ENCODE measurements at regions not wholly inside any gene's neighbourhood (a gene's known extent, or its start where the extent isn't known, plus 50 kb on each side); places are given as distances from the start of the nearest gene placed in this dataset.

DNA sequence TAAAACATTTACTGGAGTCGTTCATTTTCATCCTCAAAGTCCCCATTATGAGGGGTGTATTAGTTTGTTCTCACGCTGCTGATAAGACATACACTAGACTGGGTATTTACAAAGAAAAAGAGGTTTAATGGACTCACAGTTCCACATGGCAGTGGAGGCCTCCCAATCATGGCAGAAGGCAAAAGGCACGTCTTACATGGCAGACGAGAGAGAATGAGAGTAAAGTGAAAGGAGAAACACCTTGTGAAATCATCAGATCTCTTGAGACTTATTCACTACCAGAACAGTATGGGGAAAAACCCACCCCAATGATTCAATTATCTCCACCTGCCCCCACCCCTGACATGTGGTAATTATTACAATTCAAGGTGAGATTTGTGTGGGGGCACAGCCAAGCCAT, 830.4 kb upstream of the RGS18 start:
- H3K27me3 Mint-ChIP-seq (ENCODE audit: unreplicated experiment) = no peaks in the 10 kb centered on the region
- no peaks in the 10 kb centered on the region for H3K9me3 Mint-ChIP-seq (ENCODE audit: low read depth, unreplicated experiment)
- no peak overlapping the region for H3K4me3 Mint-ChIP-seq (ENCODE audit: low read depth, unreplicated experiment)
- CTCF ChIA-PET = no interaction called here
- no TSS peak for BruUV-seq (replicated peaks)
- H3K4me1 Mint-ChIP-seq (ENCODE audit: low read depth, unreplicated experiment) = no peaks in the 10 kb centered on the region
- intact Hi-C loops (cut with micrococcal nuclease; ENCODE audit: unreplicated experiment) = no loop called here
- H3K27ac Mint-ChIP-seq (ENCODE audit: unreplicated experiment) = no peak overlapping the region
- TF ChIP-seq, protein P1, sequence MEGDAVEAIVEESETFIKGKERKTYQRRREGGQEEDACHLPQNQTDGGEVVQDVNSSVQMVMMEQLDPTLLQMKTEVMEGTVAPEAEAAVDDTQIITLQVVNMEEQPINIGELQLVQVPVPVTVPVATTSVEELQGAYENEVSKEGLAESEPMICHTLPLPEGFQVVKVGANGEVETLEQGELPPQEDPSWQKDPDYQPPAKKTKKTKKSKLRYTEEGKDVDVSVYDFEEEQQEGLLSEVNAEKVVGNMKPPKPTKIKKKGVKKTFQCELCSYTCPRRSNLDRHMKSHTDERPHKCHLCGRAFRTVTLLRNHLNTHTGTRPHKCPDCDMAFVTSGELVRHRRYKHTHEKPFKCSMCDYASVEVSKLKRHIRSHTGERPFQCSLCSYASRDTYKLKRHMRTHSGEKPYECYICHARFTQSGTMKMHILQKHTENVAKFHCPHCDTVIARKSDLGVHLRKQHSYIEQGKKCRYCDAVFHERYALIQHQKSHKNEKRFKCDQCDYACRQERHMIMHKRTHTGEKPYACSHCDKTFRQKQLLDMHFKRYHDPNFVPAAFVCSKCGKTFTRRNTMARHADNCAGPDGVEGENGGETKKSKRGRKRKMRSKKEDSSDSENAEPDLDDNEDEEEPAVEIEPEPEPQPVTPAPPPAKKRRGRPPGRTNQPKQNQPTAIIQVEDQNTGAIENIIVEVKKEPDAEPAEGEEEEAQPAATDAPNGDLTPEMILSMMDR (IDR thresholded peaks at IDR 0.05; ENCODE audit: unreplicated experiment) = no peak
- H3K36me3 Mint-ChIP-seq (ENCODE audit: insufficient read depth, unreplicated experiment) = no peaks in the 10 kb centered on the region
- DNase-seq = no peak

DNA sequence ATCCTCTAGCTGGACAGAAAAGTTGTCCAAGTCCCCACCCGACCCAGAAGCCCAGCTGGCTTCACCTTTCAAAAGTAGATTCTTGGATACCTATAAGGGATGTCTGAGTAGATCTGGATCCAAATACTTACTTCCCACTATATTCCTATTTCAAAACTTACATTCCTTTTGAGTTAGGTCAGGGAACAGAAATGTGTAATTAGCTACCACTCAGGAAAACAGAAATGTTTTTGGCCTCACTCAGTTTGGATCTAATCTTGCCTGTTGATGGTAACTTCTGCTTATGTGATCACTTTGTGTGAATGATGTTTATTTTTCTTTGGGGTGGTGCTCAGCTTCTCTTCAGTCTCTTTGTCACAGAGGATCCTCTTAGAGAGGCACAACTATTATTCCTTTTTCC, 814.4 kb upstream of the RGS18 start:
- no peaks in the 10 kb centered on the region for H3K4me1 Mint-ChIP-seq (ENCODE audit: low read depth, unreplicated experiment)
- H3K36me3 Mint-ChIP-seq (ENCODE audit: insufficient read depth, unreplicated experiment) = no peaks in the 10 kb centered on the region
- intact Hi-C loops (cut with micrococcal nuclease; ENCODE audit: unreplicated experiment) = no loop called here
- CTCF ChIA-PET = no interaction called here
- no peak for DNase-seq
- no peak overlapping the region for H3K27ac Mint-ChIP-seq (ENCODE audit: unreplicated experiment)
- no TSS peak for BruUV-seq (replicated peaks)
- TF ChIP-seq, protein P1 (IDR thresholded peaks at IDR 0.05; ENCODE audit: unreplicated experiment) = no peak
- no peaks in the 10 kb centered on the region for H3K27me3 Mint-ChIP-seq (ENCODE audit: unreplicated experiment)
- H3K9me3 Mint-ChIP-seq (ENCODE audit: low read depth, unreplicated experiment) = peaks cover 2% of the 10 kb centered on the region
- H3K4me3 Mint-ChIP-seq (ENCODE audit: low read depth, unreplicated experiment) = no peak overlapping the region

DNA sequence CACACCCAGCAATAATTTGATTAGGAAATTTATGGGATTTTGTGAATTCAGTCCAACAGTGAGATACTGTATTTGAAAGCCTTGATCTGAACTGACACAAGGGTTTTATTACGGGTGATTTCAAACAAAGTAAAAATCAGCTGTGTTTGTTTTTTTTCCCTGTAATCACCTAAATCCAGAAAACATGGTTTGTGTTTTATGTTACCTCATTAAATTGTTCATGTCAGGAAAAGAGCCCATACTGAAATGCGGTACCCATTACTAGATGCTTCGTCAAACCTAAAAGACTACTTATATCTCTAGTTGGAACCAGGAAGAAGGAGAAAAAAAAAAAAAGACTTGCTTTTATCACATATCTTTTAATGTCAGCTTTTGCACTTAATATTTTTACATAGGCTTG, 811.9 kb upstream of the RGS18 start:
- intact Hi-C loops (cut with micrococcal nuclease; ENCODE audit: unreplicated experiment) = no loop called here
- Mint-ChIP-seq H3K27ac (ENCODE audit: unreplicated experiment) (no peak overlapping the region), H3K36me3 (ENCODE audit: insufficient read depth, unreplicated experiment) (no peaks in the 10 kb centered on the region), H3K4me3 (ENCODE audit: low read depth, unreplicated experiment) (no peak overlapping the region), H3K27me3 (ENCODE audit: unreplicated experiment) (no peaks in the 10 kb centered on the region), H3K9me3 (ENCODE audit: low read depth, unreplicated experiment) (peaks cover 2% of the 10 kb centered on the region), H3K4me1 (ENCODE audit: low read depth, unreplicated experiment) (no peaks in the 10 kb centered on the region)
- CTCF ChIA-PET = no interaction called here
- no peak for DNase-seq
- BruUV-seq (replicated peaks) = no TSS peak
- TF ChIP-seq, protein P1 (IDR thresholded peaks at IDR 0.05; ENCODE audit: unreplicated experiment) = no peak

DNA sequence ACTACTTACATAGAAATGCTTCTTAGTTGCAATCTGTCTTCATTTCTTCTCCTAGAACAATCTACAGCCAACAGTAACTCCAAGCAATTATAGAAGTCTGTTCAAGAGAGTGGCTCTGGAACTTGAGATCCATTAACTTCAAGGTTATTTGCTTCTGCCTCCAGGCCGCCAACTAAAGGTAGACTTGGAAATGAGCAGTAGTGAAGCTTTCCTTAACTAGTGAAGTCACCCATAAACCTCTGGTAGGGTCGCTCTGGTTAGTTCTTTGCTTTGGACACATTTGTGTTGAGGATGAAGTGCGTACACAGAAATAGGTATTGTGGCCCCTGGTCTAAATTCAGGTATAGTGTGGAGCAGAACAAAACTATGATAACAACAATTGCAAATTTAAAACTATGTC, 809.9 kb upstream of the RGS18 start:
- DNase-seq = no peak
- H3K36me3 Mint-ChIP-seq (ENCODE audit: insufficient read depth, unreplicated experiment) = no peaks in the 10 kb centered on the region
- H3K27me3 Mint-ChIP-seq (ENCODE audit: unreplicated experiment) = no peaks in the 10 kb centered on the region
- TF ChIP-seq, protein P1 (IDR thresholded peaks at IDR 0.05; ENCODE audit: unreplicated experiment) = no peak
- no peak overlapping the region for H3K4me3 Mint-ChIP-seq (ENCODE audit: low read depth, unreplicated experiment)
- H3K4me1 Mint-ChIP-seq (ENCODE audit: low read depth, unreplicated experiment) = no peaks in the 10 kb centered on the region
- no TSS peak for BruUV-seq (replicated peaks)
- H3K9me3 Mint-ChIP-seq (ENCODE audit: low read depth, unreplicated experiment) = peaks cover under 1% of the 10 kb centered on the region
- no peak overlapping the region for H3K27ac Mint-ChIP-seq (ENCODE audit: unreplicated experiment)
- intact Hi-C loops (cut with micrococcal nuclease; ENCODE audit: unreplicated experiment) = no loop called here
- CTCF ChIA-PET = no interaction called here

DNA sequence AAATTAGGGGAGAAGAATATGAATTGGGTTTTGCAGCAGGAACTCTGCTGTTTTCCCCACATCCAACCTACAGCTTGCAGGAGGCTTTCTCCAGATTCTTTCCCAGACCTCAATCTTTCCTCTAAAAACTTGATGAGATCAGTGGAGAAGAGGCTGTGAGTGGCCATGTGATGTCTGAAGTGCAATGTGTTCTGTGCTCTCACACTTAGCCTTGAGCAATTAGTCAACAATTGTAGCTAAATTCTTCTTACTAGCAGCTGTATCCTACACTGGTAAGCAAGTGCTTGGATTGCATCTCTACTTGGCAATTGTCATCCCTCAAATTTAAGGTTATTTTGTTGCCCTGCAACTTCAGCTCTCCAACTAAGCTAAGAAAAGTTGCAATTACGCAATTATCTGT, 807.3 kb upstream of the RGS18 start:
- CTCF ChIA-PET = interaction anchor here (0.8 kb wide), 1 partner anchor 17 kb away, joined by 6 read pairs; no protein-coding TSS in a partner anchor
- Mint-ChIP-seq H3K27me3 (ENCODE audit: unreplicated experiment) (no peaks in the 10 kb centered on the region), H3K9me3 (ENCODE audit: low read depth, unreplicated experiment) (no peaks in the 10 kb centered on the region), H3K36me3 (ENCODE audit: insufficient read depth, unreplicated experiment) (no peaks in the 10 kb centered on the region), H3K4me3 (ENCODE audit: low read depth, unreplicated experiment) (no peak overlapping the region), H3K27ac (ENCODE audit: unreplicated experiment) (no peak overlapping the region), H3K4me1 (ENCODE audit: low read depth, unreplicated experiment) (no peaks in the 10 kb centered on the region)
- DNase-seq = no peak
- TF ChIP-seq, protein P1 (IDR thresholded peaks at IDR 0.05; ENCODE audit: unreplicated experiment) = no peak
- intact Hi-C loops (cut with micrococcal nuclease; ENCODE audit: unreplicated experiment) = no loop called here
- BruUV-seq (replicated peaks) = no TSS peak

Measured in Calu3 (cell line).